GM12873 (cell line): ENCODE measurements at regions not wholly inside any gene's neighbourhood (a gene's known extent, or its start where the extent isn't known, plus 50 kb on each side); places are given as distances from the start of the nearest gene placed in this dataset.

Source experiments
- TF ChIP-seq, protein P1 (sequence below): IDR thresholded peaks from 2 replicates; pipeline ENCODE4 v1.5.1; 2012; ENCODE audit warnings: low read depth, mild to moderate bottlenecking, moderate library complexity, low read length, control low read depth; ENCODE audit not compliant: insufficient read depth; ENCODE audit errors: missing control alignments

DNA sequence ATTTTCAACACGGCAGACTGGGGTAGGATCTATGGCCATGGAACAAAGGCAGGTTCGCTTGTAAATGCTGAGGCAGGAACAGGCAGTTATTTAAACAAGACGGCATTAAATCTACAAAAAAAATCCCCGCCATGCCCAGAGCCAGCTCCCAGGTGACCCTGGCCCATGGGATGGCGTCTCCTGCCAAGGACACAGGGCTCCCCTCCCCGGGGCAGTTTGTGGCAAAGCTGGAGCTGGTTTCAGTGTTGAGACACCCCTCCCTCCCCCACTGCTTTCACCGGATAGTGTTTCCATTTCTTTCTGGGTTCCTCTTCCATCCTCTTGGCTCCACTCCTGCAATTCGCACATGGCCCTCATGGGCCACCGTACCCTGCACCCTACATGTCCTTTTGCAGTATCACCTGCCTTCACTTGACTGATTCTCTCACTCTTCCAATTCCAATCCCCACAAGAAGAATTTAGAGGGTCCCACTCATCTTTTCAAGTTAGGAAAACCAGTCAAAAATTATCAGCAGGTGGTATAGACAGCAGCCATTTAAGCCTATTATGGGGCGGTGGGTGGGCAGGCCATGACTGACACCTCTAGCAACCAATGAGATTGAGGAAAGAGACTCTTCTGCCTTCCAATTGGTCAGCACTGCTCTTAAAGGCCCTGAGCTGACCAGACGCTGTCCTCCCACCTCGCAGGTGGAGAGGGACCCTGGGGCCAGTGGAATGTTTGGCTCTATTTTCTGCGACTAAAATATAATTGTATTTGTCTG, 52.0 kb downstream of the OLIG1 start:
- TF ChIP-seq, protein P1, sequence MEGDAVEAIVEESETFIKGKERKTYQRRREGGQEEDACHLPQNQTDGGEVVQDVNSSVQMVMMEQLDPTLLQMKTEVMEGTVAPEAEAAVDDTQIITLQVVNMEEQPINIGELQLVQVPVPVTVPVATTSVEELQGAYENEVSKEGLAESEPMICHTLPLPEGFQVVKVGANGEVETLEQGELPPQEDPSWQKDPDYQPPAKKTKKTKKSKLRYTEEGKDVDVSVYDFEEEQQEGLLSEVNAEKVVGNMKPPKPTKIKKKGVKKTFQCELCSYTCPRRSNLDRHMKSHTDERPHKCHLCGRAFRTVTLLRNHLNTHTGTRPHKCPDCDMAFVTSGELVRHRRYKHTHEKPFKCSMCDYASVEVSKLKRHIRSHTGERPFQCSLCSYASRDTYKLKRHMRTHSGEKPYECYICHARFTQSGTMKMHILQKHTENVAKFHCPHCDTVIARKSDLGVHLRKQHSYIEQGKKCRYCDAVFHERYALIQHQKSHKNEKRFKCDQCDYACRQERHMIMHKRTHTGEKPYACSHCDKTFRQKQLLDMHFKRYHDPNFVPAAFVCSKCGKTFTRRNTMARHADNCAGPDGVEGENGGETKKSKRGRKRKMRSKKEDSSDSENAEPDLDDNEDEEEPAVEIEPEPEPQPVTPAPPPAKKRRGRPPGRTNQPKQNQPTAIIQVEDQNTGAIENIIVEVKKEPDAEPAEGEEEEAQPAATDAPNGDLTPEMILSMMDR = no peak

DNA sequence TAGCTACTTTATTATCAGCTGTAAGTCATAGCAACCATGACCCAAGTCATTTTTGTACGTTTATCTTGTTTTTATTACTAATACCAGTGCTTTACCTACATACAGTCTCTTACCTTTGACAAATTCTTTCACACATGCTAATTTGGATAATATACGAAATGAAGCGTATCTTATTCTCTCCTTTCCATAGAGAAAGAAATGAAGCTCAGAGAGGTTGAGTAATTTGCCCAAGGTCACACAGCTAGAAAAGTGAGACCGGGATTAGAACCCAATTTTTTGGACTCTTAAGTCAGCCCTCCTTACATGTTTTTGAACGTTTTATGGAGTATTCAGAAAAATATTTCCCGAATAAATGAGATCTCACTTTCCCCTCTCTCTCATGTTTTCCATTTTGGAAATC, 52.6 kb downstream of the OLIG1 start:
- TF ChIP-seq, protein P1 = no peak

DNA sequence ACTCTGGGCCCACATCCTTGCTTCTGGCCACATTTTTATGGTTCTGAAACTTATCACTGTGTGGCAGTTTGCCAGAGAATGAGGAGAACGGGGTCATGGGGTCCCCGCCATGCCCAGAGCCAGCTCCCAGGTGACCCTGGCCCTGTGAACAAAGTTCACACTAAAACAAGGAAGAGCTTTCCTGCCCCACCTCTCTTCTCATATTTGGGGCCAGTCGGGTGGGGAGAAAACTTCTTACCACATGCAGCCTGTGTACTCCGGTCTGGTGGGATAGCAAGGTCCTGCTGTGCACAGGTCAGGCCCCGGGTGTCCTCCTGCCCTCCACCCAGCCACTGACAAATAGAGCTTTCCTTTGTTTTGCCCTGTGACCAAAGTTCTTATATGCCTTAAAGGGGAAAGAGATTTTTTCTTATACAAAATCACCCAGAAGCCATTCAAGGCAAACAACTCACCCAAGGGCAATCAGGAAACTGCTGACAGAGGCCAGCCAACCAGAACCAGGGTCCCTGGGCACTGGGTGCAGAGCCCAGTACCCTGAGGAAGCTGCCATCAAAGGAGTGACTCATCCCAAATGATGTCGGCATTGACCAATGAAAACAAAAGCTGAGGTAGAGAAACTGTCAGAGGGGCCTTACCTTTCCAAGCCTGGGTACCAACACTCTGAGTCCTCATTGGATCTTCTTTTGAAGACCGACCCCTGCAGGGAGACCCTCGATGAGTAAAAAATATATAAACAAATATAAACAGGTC, 53.6 kb downstream of the OLIG1 start:
- TF ChIP-seq, protein P1 = no peak

DNA sequence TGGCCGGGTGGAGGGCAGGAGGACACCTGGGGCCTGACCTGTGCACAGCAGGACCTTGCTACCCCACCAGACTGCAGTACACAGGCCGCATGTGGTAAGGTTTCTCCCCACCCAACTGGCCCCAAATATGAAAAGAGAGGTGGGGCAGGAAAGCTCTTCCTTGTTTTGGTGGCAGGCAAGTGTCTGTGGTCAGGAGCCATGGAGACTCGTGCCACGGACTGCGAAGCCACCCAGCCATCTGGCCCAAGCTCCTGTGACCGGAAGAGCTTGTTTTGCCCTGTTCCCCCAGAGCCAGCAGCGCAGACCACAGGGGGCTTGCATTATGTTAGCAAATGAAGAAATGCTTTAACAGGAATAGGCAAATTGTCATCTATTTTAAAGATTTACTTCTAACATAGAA, 54.9 kb downstream of the OLIG1 start:
- TF ChIP-seq, protein P1 = no peak

DNA sequence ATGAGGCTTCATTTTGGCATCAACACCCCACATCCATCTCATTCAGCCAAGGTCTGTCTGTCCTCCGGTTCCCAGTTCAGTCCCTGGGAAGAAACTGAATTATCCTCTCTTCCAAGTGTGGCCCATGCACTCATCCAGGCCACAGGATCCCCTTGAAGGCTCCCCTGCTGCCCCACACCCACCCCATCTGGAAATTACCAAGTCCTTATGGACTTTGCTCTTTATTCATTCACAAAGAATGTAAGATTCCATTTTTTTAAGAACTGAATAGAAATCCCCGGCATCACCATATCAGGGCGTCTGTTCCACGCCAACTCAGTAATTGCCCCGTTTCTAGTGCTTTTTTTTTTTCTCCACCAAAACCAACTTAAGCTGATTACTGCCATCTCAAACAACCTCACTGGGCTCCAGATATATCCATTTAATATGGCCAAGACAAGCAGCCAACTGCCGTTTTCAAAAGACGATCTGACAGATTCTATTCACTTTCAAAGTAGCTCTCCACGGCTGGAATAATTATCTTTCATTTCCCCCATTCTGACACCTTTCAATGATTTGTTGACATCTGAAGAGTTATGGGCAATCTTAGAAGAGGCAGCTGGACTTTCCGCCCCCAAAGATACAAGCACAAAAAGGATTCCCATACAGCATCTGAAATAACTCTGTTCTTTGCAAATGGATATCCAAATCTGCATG, 55.9 kb downstream of the OLIG1 start:
- TF ChIP-seq, protein P1 = no peak

DNA sequence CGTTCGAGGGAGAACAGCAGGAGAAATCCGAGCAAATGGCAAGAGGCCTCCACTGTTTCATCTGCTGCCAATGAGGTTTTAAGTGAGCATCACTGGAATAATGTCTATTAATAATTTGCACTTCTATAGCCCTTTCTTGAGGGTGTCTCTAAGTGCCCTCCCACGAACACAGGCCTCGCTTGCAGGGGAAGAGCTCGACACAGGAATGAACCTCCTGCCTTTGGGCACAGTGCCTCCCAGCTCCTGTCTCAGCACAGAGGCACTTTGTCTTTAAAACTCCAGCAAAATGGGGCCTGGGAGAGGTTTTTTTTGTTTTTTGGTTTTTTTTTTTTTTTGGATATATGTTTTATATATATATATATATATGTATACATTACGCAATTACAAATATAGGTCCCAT, 56.6 kb downstream of the OLIG1 start:
- TF ChIP-seq, protein P1 = no peak
